Effector memory CD4-positive, alpha-beta T cell (primary cell): ENCODE measurements at regions not wholly inside any gene's neighbourhood (a gene's known extent, or its start where the extent isn't known, plus 50 kb on each side); places are given as distances from the start of the nearest gene placed in this dataset.
"Not testable (repeated sequence)": the region's sequence is repeated elsewhere in the genome, so short reads cannot be mapped to it uniquely, and the experiment has no call there.

Experiments
- DNase-seq, 3 donors: peaks; one replicate each; pipeline ENCODE4 v3.0.0-alpha.2; 2020
- H3K27ac ChIP-seq: 2 replicates; pipeline ENCODE4 v1.7.0; 2013; ENCODE audit warnings: mild to moderate bottlenecking, low read length, moderate library complexity; ENCODE audit not compliant: insufficient read depth, poor library complexity, severe bottlenecking
- H3K27me3 ChIP-seq: replicated peaks from 2 replicates; pipeline ENCODE4 v1.7.0; 2013; ENCODE audit warnings: mild to moderate bottlenecking, low read length; ENCODE audit not compliant: insufficient read depth, control insufficient read depth, poor library complexity, severe bottlenecking
- H3K36me3 ChIP-seq: 2 replicates; pipeline ENCODE4 v1.7.0; 2013; ENCODE audit warnings: mild to moderate bottlenecking, low read length, moderate library complexity; ENCODE audit not compliant: control insufficient read depth, insufficient read depth
- H3K4me1 ChIP-seq: 2 replicates; pipeline ENCODE4 v1.7.0; 2013; ENCODE audit warnings: low read length, mild to moderate bottlenecking; ENCODE audit not compliant: control insufficient read depth, insufficient read depth, poor library complexity, severe bottlenecking
- H3K4me3 ChIP-seq: 2 replicates; pipeline ENCODE4 v1.7.0; 2013; ENCODE audit warnings: low read length, low read depth, mild to moderate bottlenecking; ENCODE audit not compliant: insufficient read depth, poor library complexity, severe bottlenecking
- H3K9me3 ChIP-seq: 2 replicates; pipeline ENCODE4 v1.7.0; 2013; ENCODE audit warnings: mild to moderate bottlenecking, low read length, moderate library complexity; ENCODE audit not compliant: control insufficient read depth

GRCh38 chr3:194888916-194889315 is 203.2 kb downstream of the FAM43A start:
- no peaks in the 10 kb centered on the region for H3K4me1 ChIP-seq
- no peak for DNase-seq
- no peaks in the 10 kb centered on the region for H3K27me3 ChIP-seq
- peaks cover 4% of the 10 kb centered on the region for H3K9me3 ChIP-seq
- H3K27ac ChIP-seq, result no peak overlapping the region
- H3K4me3 ChIP-seq, result no peak overlapping the region
- no peaks in the 10 kb centered on the region for H3K36me3 ChIP-seq

DNA sequence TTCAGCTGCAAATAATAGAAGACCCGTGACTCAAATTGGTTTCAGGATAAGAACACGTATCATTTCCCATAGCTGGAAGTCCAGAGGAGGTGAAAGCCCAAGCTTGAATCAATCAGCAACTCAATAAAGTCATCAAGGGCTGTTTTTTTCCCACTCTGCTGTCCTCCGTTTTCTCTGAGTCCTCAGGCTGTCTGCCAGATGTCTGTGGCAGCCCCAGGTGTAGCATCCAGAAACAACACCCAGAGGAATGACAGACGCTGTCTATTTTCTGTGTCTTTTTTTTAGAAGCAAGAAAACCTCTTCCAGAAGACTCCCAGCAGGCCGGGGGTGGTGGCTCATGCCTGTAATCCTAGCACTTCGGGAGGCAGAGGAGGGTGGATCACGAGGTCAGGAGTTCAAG is 204.4 kb downstream of the FAM43A start:
- Histone ChIP-seq H3K4me3 (no peak overlapping the region), H3K9me3 (no peaks in the 10 kb centered on the region), H3K4me1 (no peaks in the 10 kb centered on the region), H3K27ac (no peak overlapping the region), H3K27me3 (no peaks in the 10 kb centered on the region), H3K36me3 (no peaks in the 10 kb centered on the region)
- DNase-seq, result no peak

DNA sequence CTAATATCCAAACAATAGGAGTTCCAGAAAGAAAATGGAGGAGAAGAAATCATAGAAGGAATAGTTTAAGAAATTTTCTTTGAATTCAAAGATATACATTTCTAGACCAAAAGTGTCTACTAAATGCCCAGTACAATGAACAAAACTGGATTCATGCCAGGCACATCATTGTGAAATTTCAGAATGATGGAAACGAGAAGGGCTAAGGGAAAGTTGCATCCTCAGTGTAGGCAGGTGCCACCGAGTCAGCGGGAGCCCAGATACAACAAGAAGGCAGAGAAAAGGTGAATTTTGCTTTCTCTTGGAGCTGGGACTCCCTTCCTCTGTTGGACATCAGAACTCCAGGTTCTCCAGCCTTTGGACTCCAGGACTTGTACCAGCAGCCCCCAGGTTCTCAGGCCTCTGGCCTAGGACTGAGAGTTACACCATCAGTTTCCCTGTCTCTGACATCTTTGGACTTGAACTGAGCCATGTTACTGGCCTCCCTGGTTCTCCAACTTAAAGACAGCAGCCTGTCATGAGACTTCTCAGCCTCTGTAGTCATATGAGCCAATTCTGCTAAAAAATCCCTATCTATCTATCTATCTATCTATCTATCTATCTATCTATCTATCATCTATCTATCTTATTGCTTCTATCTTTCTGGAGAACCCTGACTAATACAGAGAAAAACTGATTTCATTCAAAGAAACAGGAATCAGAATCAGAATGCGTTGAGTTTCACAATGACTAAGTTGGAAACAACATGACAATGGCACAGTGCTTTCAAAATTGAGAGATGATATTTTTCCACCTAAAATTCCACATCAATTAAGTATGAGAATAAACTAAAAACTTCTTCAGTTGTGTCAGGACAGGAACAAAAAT is 207.7 kb downstream of the FAM43A start:
- Histone ChIP-seq H3K27me3 (no peaks in the 10 kb centered on the region), H3K4me1 (no peaks in the 10 kb centered on the region), H3K4me3 (no peak overlapping the region), H3K9me3 (no peaks in the 10 kb centered on the region), H3K27ac (no peak overlapping the region), H3K36me3 (no peaks in the 10 kb centered on the region)
- no peak for DNase-seq

GRCh38 chr3:194894538-194894937 is 208.9 kb downstream of the FAM43A start:
- no peak overlapping the region for H3K27ac ChIP-seq
- H3K4me3 ChIP-seq, result no peak overlapping the region
- H3K9me3 ChIP-seq, result peaks cover 3% of the 10 kb centered on the region
- H3K36me3 ChIP-seq, result no peaks in the 10 kb centered on the region
- H3K27me3 ChIP-seq, result no peaks in the 10 kb centered on the region
- no peak for DNase-seq
- H3K4me1 ChIP-seq, result no peaks in the 10 kb centered on the region

- DNase-seq, result no peak
- no peaks in the 10 kb centered on the region for H3K4me1 ChIP-seq
- H3K36me3 ChIP-seq, result no peaks in the 10 kb centered on the region
- no peak overlapping the region for H3K4me3 ChIP-seq
- H3K27ac ChIP-seq, result no peak overlapping the region
- peaks cover 5% of the 10 kb centered on the region for H3K9me3 ChIP-seq
- H3K27me3 ChIP-seq, result no peaks in the 10 kb centered on the region
Observed at GRCh38 chr3:194900854-194901522, 215.3 kb downstream of the FAM43A start.

DNA sequence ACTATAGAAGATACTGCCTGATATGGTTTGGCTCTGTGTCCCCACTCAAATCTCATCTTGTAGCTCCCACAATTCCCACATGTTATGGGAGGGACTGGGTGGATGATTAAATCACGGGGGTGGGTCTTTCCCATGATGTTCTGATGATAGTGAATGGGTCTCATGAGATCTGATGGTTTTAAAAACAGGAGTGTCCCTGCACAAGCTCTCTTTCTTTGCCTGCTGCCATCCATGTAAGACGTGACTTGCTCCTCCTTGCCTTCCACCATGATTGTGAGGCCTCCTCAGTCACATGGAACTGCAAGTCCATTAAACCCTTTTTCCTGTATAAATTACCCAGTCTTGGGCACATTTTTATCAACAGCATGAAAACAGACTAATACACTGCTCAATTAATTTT is 217.8 kb downstream of the FAM43A start:
- not testable (repeated sequence) for H3K9me3 ChIP-seq, H3K4me1 ChIP-seq, H3K27ac ChIP-seq, DNase-seq, H3K4me3 ChIP-seq, H3K27me3 ChIP-seq, H3K36me3 ChIP-seq

GRCh38 chr3:194904999-194905398 is 219.3 kb downstream of the FAM43A start:
- not testable (repeated sequence) for H3K9me3 ChIP-seq, H3K4me3 ChIP-seq, DNase-seq, H3K27me3 ChIP-seq, H3K4me1 ChIP-seq, H3K27ac ChIP-seq, H3K36me3 ChIP-seq

DNA sequence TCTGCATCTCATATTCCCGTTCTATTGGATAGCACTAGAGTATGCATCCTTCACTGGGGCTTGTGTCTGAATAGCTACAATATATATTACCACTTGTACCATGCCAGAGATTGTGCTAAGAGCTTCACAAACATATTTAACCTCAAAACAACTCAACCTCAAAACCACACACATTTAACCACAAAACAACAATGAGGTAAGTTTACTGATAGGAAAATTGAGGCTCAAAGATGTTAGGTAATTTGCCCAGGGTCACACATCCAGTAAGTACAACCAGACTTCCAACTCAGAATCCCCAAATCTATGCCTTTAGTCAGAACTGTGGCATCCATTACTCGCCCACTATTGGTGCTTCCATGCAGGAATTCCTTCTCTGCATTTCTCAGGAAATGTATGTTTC is 220.0 kb downstream of the FAM43A start:
- H3K27ac ChIP-seq, result no peak overlapping the region
- no peaks in the 10 kb centered on the region for H3K27me3 ChIP-seq
- DNase-seq, result no peak
- no peaks in the 10 kb centered on the region for H3K36me3 ChIP-seq
- no peak overlapping the region for H3K4me3 ChIP-seq
- H3K9me3 ChIP-seq, result no peaks in the 10 kb centered on the region
- H3K4me1 ChIP-seq, result no peaks in the 10 kb centered on the region

DNA sequence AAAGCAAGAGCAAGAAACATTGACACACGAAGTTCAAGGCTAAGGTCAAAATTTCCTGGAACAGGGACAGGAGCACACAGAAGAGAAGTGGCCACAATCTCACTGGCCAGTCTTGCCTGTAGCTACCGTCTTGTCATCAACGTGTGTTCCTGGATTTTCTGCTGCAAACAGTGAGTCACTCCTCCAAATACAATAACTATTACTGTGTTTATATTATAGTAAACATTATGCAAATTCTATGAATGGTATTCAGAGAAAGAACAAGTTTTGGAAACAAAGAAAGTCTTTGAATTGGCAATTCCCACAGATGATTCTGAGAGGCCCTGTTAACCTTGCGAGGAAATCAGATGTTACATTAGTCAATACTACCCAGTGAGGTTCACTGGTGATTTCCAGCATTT is 220.5 kb downstream of the FAM43A start:
- H3K4me3 ChIP-seq, result no peak overlapping the region
- H3K9me3 ChIP-seq, result no peaks in the 10 kb centered on the region
- H3K27me3 ChIP-seq, result no peaks in the 10 kb centered on the region
- H3K4me1 ChIP-seq, result no peaks in the 10 kb centered on the region
- H3K36me3 ChIP-seq, result no peaks in the 10 kb centered on the region
- no peak for DNase-seq
- no peak overlapping the region for H3K27ac ChIP-seq

DNA sequence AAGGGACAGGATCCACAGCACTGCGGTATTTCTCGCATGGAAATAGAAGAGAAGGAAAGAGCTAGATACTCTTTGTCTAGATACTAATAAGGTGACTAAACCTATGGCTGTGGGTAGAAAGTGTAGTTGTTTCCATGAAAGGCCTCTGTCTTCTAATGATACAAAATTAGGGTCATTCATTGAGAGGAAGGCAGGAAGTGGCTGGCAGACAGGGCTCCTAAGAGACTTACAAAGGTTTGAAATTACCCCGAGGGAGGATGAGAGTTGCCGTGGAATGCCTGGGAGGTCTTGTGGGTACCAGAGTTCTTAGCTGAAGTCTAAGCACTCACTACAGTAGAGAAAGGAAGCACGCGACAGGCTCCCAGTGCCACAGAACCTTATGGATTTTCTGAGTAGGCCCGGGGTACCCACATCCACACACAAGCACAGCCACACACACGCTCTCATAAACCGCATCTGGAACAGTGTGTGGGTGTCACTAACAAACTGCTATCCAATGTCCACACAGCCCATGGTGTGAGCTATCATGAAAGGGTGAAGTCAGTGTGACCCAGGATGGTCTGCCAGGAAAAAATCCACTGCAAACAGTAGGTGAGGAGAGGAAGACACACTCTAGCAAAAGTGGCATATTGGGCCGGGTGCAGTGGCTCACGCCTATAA is 221.4 kb downstream of the FAM43A start:
- H3K27me3 ChIP-seq, result no peaks in the 10 kb centered on the region
- no peak overlapping the region for H3K27ac ChIP-seq
- H3K36me3 ChIP-seq, result no peaks in the 10 kb centered on the region
- no peak overlapping the region for H3K4me3 ChIP-seq
- DNase-seq, result no peak
- no peaks in the 10 kb centered on the region for H3K4me1 ChIP-seq
- no peaks in the 10 kb centered on the region for H3K9me3 ChIP-seq
